ENCODE measurements at regions not wholly inside any gene's neighbourhood (a gene's known extent, or its start where the extent isn't known, plus 50 kb on each side); places are given as distances from the start of the nearest gene placed in this dataset.
A peak's percentile ranks its signal among the peaks of the same experiment; 100 is the strongest.

DNA sequence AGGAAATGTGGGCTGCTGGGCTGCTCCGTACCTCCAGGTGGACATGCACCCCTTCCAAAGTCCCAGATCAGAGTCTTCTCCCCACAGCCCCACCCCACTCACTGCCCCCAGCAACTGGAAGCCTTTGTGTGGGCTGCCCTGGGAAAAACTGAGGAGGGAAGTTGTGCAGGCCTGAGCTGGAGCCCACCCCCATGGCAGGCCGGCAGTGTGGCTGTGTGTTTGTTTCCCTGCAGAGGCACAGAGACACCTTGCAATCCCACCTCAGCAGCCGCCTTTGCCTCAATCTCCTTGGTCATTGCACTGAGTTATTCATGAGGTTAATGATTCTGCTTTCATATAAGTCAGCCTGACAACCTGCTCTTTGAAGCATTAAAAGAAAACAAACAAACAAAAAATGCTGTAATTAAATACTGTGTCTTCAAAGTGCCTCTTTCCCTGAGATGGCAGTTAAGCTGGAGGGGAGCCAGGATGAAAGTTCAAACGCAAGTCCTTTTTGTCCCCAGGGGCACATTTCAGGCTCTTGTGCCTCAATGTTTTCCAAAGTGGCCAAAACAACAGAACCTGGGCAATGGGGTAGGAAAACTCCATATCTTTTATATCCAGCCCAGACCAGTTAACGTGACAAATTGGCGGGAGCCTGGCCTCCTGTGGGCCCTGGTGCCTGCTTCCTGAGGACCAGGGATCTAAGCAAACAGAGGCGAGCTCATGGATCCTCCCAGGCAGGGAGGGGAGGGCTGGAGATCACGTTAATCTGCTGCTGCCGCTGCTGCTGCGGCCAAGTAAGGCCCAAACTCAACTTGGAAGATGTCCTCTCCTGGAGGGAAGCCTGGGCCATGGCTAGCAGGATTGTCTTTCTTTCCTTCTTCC is 51.9 kb upstream of the TSPAN11 start:
- no peak for DNase-seq

DNA sequence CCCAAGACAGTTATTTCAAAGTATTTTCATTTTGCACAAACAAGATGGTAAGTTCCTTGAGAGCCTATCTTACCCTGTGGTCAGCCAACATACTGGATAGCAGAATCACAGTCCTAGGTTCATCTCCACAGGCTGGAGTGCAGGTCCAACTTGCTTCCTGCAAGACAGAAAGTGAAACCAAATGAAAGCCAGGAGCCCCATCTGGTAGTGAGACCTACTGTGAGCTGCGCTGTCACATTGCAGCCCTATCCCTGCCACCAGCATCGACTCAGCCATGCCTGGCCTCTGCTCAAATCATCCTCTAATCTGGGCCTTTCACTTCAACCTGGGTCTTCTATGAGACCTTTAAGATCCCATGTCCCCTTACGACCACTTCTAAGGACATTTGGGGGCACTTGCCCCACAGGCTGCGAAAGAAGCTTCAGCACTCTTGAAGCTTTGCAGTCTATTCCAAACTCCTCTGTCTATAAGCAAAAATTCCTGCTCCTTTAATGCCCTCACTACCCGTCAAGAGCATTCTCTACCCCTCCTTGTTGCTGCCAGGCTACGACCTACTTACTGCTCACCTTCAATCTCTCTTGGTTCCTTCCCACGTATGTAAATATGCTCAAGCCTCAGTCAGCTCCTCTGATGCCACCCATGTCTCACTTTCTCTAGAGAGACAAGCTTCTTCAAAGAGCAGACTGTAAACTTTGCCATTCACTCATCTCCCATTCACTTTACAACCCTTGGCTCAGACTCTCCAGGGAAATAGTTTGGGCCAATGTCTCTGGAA is 55.9 kb upstream of the TSPAN11 start:
- no peak for DNase-seq

DNA sequence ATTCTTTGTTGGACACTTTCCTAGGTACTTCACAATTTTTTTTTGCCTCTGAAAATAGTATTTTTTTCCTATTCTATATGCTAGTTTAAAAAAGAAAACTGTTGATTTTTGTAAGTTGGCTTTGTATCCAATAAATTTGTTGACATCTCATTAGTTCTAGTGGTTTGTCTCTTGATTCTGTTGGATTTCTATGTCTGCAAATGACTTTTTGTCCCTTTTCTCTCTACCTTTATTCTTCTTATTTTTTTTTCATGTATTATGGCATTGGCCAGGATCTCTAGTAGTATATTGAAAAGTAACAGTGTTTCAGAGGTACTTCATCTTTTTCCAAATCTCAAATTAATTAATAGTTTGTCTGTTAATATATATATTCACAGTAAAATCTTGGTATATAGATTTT is 59.1 kb upstream of the TSPAN11 start:
- no peak for DNase-seq

DNA sequence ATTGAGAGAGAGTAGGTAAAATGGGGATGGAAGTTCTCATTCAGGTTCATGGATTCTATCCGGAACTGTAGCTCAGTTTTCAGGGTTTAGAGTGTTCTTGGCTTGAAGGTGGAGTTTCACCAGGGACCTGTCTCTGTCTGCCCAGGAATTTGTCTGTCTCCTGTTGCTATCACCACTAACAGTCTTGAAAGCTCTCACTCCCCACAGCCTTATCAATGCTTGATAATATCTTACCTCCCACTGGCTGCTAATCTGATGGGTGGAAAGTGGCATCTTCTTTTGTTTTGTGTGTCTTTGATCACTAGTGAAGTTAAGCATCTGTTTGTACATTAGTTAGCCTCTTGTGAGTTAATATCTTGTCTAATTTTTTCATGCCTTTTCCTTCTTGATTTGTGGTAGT is 60.3 kb upstream of the TSPAN11 start:
- DNase-seq, result no peak

DNA sequence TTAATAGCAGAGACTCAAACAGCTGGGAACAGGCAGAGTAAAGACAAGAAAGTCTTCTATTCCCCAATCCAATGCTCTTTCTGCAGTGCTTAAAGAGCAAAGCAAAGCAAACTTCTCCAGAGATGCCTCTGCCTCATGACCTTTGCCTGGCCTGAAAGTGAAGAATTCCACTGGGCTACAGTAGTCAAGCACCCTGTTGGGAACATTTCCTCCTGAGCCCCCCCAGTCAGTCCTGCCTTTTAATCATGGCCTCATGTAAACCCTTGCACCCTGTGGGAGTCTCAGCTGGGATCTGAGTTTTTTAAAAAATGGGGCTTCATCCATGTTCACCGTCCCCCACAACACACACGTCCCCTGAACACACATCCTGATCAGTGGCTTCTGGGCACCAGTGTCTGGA is 62.7 kb upstream of the TSPAN11 start:
- DNase-seq, result no peak

DNA sequence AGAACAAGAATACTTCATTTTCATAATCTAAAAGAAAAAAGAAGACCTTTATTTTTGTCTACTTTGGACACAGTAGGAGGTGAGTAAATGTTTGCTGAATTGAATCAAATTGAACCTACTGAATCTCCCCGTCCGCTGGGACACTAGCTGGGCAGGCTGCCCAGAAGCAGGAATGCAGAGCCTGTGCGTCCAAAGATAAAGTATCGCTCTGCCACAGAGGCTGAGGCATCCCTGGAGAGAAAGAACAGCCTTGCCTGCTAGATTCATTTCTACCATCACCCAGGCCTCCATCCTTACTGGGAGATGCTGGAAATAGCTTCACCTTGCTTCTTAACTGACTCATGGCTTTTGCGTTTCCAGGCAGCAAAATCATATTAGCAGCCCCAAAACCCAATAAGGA is 64.1 kb upstream of the TSPAN11 start:
- DNase-seq, result no peak

DNA sequence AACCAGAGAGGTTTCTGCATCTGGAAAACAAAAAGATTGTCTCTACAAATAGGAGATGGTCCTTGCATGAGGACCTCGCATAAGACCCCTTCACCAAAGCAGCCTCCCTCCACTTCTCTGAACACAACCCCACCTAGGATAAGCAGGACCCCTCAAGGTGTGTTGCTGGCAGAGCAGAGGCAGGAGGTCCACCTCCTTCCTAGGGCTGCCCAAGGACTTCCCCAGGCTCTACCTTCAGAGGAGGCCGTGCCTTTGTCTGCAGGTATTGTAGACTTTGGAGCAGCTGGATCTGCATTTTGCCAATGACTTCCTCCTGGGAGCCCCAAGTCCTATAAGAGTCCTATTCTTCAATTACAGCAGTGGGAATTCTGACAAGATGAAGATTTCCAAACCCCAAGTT is 67.3 kb upstream of the TSPAN11 start:
- no peak for DNase-seq

DNA sequence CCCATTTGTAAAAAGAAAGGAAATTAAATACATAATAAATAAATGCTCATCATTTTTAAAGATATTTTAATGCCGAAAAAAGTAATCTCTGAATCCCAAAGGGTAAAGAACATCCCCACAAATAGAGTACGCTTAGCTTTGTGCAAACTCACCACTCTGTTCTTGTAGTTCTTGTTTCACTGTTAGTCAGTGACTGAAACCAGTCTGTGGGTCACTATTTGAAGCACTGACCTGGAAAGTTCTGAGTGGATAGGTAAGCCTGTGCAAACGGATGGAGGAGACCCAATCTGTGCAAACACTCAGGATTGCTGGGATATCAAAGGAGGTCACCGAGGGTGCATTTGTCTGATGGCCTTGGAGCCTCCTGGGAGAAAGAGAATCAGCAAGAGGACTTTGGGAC is 68.1 kb upstream of the TSPAN11 start:
- DNase-seq, result no peak

DNA sequence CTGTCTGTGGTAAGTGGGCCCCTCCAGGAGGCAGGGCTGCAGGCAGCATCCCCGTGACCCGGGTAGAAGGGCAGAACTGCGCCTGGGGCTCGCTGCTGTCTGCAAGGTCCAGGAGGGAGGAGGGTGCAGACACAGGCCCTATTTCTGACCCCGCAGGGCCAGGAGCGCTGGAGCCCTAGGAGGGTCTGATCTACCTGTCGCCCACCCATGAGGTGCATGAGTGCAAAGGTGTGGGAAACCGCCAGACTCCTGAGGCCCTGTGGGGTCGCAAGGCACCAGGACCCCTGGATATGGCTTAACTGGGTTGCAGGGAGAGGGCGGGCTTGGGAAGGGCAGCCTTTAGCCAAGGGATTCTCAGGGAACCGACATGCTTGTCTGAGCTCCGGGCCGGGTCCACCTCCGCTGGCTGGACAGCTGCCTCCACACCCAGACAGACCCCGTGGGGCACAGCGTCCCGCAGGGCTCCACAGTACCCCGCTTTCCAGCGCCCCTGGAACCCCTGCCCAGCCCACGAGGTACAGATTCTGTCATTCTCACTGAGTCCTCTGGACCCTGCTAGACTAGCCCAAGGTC is 72.9 kb upstream of the TSPAN11 start:
- no peak for DNase-seq

DNA sequence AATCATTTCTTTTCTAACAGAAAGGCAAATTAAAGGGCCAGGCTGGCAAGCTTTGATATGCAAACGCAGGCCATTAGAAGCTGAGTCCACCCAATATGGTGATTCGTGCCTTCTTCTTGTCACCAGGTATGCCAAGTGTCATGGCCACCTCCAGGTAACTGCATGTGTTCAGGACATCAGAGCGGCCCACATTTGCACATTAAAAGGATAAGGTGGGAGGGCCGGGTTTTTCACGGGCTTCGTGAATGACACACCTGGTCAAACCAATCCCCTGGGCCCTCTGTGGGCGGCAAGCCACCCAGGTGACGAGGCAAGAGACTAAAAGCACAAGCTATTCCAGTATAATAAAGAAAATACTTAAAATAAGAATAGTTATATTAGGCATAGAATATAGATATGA is 75.9 kb upstream of the TSPAN11 start:
- no peak for DNase-seq

DNA sequence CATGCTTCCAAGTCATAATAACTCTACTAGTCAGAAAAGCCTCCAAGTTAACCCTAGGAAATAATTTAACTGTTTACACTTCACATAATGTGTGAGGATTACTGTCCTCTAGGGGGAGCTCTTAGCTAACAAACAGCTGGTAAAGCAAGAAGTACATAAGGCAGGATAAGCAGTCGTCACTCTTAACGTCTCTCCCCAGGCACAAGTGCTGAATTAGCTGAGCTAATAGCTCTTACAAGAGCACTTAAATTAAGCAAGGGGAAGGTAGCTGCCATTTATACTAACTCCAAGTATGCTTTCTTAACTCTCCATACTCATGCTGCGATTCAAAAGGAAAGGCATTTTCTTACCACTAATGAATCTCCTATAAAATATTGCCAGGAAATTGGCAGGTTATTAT is 79.3 kb upstream of the TSPAN11 start:
- peak in 2 of 6 experiments; percentile 39 to 56 for DNase-seq

DNA sequence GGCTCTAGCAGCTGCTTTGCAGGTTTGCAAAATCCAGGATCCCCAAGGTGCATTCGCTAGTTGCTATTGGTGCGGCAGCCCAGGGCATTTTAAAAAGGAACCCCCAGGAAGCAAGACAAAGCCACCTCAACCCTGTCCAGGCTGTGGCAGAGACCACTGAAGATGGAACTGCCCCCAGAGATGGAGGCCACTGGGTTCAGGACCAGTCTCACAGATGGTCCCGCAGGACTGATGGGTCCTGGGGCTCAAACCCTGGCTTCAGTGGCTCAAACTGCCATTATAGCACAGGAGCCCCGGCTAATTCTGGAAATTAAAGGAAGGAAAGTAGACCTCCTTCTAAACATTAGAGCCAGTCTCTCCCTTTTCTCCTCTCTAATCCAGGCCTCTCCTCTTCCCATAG is 79.8 kb upstream of the TSPAN11 start:
- no peak for DNase-seq

DNA sequence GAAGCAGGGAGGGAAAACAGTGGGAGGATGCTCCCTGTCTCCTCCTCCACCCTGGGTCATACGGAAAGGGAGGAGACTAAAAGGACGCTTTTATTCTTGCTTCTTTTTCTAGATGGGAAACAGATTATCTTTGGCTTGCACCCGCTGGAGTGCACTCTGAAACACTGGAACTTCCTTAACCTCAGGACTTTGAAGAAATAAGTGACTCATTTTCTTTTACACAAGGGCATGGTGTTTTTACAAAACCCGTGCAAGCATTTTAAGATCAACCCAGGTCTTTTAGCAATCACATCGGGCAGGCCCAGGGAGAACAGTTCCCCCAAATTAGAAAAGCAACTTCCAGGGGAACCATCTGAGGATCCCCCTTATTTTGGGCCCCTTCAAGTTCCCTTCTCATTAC is 80.9 kb upstream of the TSPAN11 start:
- DNase-seq, result no peak

DNA sequence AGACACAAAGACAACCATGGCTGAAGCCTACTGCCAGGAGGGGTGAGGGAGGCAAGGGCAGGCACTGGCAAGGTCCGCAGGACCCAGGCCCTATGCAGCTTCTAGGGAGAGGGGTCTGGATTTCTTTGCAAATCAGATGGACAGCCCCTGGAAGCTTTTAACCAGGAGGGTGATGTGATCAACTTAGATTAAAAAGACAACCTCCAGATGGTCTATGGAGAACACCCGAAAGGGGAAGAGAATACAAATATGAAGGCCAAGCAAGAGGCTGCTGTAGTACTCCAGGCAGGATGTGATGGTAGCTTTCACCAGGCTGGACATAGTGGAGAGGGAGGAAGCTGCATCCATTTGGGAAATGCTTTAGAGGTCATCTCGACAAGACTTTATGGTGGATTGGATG is 83.3 kb upstream of the TSPAN11 start:
- no peak for DNase-seq

DNA sequence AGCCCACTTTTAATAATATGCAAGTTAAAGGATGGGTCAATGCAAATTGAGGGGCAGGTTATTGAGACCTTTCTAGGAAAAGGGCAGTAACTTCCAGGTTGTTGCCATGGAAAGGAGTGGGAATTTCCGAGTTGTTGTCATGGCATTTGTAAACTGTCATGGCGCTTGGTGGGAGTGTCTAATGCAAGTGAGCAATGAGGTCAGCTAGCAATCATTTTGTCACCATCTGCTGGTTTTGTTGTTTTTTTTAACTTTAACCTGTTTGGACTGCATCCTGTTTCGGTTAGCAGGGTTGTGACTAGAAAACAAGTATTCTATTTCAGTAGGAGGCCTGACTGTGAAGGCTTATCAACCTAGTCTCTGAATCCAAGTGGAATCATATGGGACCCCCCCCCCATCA is 85.8 kb upstream of the TSPAN11 start:
- DNase-seq, result no peak

DNA sequence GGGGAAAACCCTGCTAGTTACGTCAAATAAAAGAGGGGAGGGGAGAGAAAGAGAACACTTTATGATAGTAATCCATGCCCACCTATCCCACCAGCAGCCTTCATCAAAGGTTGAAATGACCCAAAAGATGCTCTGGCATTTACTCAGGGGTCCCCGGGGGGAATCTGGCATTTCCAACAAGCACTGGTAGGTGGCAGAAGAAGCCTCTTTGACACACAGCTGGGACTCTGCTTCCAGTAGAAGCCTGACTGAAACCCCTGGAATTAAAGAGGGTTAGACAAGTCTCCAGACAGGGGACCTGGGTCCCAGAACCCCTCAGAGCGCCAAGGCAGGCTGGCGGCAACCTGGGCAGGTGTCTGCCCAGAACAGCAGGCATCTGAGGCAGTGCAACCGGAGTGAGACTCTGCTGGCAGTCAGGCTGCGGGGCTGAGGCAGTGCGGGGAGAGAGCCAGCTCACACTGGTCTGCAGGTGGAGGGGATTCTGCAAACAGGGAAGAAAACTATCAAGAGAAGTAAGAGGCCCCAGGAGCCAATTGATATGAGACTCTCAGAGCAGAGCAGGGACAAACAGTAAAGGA is 85.0 kb upstream of the CAPRIN2 start:
- no peak for DNase-seq

DNA sequence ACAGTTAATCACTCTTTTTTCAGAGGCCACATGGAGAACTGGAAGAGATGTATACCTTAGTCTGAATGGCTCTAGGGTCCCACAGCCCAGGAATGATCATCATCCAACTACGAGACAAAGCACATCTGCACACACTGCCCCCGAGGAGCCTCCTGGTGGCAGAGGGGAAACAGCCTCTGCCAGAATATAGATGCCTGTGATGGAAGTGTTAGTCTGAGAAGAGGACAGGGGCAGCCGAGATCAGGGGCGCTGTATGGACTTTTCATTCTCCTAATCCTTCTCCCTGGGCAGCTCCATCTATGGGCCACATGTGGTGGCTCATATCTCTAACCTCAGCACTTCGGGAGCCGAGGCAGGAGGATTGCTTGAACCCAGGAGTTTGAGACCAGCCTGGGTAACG is 82.8 kb upstream of the CAPRIN2 start:
- DNase-seq, result no peak

DNA sequence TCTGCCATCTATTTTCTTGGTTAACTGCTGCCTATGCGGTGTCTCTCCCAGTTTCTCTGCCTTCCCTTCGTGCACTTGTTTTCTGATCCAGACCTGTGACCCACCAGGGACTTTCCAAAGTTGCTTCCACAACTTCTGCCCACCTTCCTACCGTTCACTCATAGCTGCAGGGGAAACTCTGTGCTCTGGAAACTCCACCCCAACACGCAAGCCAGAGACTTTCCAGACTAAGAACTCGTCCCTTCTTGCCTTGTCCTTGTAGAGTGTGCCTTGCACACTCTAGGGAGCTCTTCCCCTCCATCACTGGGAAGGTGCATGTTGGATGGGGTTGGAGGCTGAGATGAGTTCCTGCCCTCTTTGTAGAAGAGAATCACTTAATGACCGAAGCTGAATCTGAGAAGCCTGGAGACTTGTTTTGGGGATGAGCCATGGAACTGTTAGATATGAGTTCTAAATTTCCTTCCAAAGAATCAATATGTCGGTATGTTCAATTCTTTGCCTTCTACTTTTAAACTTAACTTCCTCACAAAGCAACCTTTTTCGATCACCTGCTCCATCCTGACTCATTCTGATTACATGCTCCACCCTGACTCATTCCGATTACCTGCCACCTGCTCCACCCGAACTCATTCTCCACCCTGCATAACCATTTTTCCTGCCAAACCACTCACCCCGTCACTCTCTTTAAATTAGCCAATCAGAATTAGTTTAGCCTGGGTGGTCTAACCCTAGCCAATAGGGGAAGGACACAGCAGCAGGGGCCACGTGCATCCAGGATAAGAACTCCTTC is 82.1 kb upstream of the CAPRIN2 start:
- no peak for DNase-seq

DNA sequence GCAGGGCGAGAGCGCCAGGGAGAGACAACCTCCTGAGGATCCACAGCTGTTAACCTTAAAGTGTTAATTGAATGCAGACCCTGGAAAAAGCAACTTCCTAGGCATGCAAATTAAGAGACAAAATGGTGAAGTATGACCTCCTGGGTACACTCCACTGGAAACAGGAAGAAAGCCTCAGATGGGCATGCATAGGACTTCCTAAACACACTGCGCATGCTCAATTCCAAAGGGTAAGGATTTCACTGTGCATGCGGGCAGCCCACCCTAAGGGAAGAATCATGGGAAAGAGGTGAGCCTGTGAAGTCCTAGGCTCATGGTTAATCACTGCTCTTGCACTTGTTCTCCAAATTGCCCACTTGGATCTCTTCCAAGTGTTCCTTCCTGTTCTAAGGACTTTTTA is 80.5 kb upstream of the CAPRIN2 start:
- no peak for DNase-seq

DNA sequence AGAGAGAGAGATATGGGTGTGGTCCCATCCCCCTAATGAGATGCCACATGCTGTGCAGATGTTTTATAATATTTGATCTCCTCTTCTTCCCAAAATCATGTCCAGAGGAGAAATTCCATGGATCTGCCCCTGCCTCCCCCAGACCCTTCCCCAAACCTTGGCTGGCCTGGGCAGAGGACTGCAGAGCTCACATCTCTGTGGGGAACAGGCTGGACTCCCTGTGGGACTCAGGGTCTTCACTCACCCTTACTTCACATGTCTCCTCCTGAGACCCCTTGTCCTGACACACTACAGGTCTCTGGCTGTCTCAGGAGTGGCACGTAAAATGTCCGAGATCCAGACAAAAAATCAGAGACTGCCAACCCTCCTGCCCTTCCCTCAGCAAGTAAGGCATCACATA is 76.0 kb upstream of the CAPRIN2 start:
- no peak for DNase-seq

DNA sequence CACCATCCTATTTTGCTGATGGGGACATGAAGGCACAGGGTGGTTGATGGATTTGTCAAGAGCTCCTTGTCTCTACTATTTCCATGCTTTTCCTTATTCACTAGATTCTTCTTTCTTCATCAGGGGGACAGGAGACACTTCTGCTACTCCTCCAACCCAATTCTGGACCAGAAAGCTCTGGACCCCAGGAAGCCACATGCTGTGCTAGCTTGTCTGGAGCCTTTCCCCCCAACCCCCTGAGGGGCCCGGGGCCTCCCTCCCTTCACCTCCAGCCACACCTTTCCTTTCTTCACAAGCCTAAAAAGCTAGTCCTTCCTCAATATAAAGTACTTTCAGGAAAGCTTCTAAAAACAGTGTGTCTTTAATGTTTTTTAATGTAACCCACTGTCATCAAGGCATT is 75.1 kb upstream of the CAPRIN2 start:
- DNase-seq, result no peak

DNA sequence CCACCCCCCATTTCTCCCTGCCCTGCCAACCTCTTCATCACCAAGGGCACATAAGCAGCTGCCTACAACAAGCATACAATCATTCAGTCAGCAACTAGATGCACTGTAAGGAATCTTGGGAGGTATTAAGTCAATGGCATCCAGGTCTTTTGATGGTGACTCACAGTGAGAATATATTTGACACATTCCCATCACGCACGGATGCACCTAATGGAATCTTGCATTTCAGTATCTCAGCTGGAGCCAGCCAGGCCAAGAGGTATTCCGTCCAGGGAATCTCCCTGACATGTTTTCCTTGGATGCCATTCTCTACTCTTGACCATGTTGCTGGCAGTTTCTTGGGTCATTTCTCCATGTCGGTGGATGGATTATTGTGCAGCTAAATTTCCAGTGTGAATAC is 73.9 kb upstream of the CAPRIN2 start:
- DNase-seq, result no peak
